Motor neuron (in vitro differentiated cells): ENCODE measurements at regions not wholly inside any gene's neighbourhood (a gene's known extent, or its start where the extent isn't known, plus 50 kb on each side); places are given as distances from the start of the nearest gene placed in this dataset.

Experiments
- ATAC-seq, 8 experiments: fragments of 200-7000 bp; cut with Tn5 transposase; replicated peaks in 6 of 8; 2 replicates each; pipeline ENCODE4 v1.8.0; 2021; ENCODE audit warnings: mild to moderate bottlenecking in 8 of 8, moderate library complexity in 8 of 8
- H3K27ac ChIP-seq, 2 donors: fragments of 250-450 bp; sonication (Bioruptor Pico); 2 replicates each; pipeline ENCODE4 v1.9.0; 2021; ENCODE audit warnings: antibody characterized with exemption in 2 of 2, mild to moderate bottlenecking in 2 of 2, moderate library complexity in 1 of 2
- H3K4me1 ChIP-seq, 2 donors: fragments of 250-450 bp; sonication (Bioruptor Pico); replicated peaks in 1 of 2; 2 replicates each; pipeline ENCODE4 v1.6.1; 2021; ENCODE audit warnings: antibody characterized with exemption in 2 of 2, mild to moderate bottlenecking in 2 of 2, moderate library complexity in 1 of 2
- H3K4me3 ChIP-seq, 5 donors: fragments of 250-450 bp; sonication (Bioruptor Pico); 2 replicates each; pipeline ENCODE4 v1.9.0; 2021; ENCODE audit warnings: antibody characterized with exemption in 5 of 5, mild to moderate bottlenecking in 5 of 5, moderate library complexity in 4 of 5
- WGBS, 10 experiments: fragments of 450-650 bp; shearing (Covaris generic); methylation state at CpG; one replicate each; pipeline ENCODE4 v1.0.0; 2022; 5-methylcytosine and 5-hydroxymethylcytosine counted together
- in situ Hi-C, 9 experiments: fragments of 400-800 bp; cut with MboI; loops; one replicate each; pipeline ENCODE4 v1.15.0; 2021; ENCODE audit warnings: low sequenced_read_pairs in 9 of 9, low pct_unique_long_range_greater_than_20kb in 2 of 9; ENCODE audit not compliant: unreplicated experiment in 9 of 9

GRCh38 chr5:3309538-3309937, 286.1 kb upstream of the IRX1 start:
- in situ Hi-C loops, result no loop called here
- no peak overlapping the region for H3K4me3 ChIP-seq
- no peak for ATAC-seq
- no peak overlapping the region for H3K27ac ChIP-seq
- WGBS, 10 experiments, result 52 to 100% (median 90%) methylated on average over 1 to 7 of the region's 10 CpGs; no CpG with 5 or more reads in 3 of the 10 experiments
- peaks cover 0 to 3% of the 10 kb centered on the region in 2 donors for H3K4me1 ChIP-seq

- 0 to 100% (median 69%) methylated on average over 1 to 5 of the region's 9 CpGs; no CpG with 5 or more reads in 1 of the 10 experiments for WGBS, 10 experiments
- peaks cover 0 to 3% of the 10 kb centered on the region in 2 donors for H3K4me1 ChIP-seq
- no peak overlapping the region for H3K27ac ChIP-seq
- in situ Hi-C loops, result no loop called here
- H3K4me3 ChIP-seq, result no peak overlapping the region
- ATAC-seq, result no peak
These were observed 287.5 kb upstream of the IRX1 start for GRCh38 chr5:3307982-3308621.

GRCh38 chr5:3305432-3305831, 290.2 kb upstream of the IRX1 start:
- in situ Hi-C loops, result no loop called here
- ATAC-seq, result no peak
- WGBS, 10 experiments, result 40 to 97% (median 80%) methylated on average over 1 to 13 of the region's 29 CpGs; no CpG with 5 or more reads in 3 of the 10 experiments
- Histone ChIP-seq H3K27ac (no peak overlapping the region), H3K4me3 (no peak overlapping the region), H3K4me1 (peaks cover 0 to 21% of the 10 kb centered on the region in 2 donors)

GRCh38 chr5:3304346-3304745, 291.3 kb upstream of the IRX1 start:
- in situ Hi-C loops, result no loop called here
- 30 to 100% (median 87%) methylated on average over 1 to 4 of the region's 10 CpGs; no CpG with 5 or more reads in 5 of the 10 experiments for WGBS, 10 experiments
- Histone ChIP-seq H3K27ac (no peak overlapping the region), H3K4me1 (peaks cover 0 to 21% of the 10 kb centered on the region in 2 donors), H3K4me3 (no peak overlapping the region)
- no peak for ATAC-seq

- in situ Hi-C loops, result no loop called here
- 0 to 90% (median 54%) methylated on average over 1 to 3 of the region's 3 CpGs for WGBS, 10 experiments
- Histone ChIP-seq H3K4me1 (peaks cover 0 to 21% of the 10 kb centered on the region in 2 donors), H3K27ac (no peak overlapping the region), H3K4me3 (no peak overlapping the region)
- ATAC-seq, result no peak
These were observed 291.9 kb upstream of the IRX1 start for GRCh38 chr5:3303777-3304176.

GRCh38 chr5:3302228-3302627, 293.4 kb upstream of the IRX1 start:
- Histone ChIP-seq H3K4me3 (no peak overlapping the region), H3K4me1 (peaks cover 0 to 21% of the 10 kb centered on the region in 2 donors), H3K27ac (no peak overlapping the region)
- ATAC-seq, result peak in 1 of 8 experiments; percentile 23
- in situ Hi-C loops, result no loop called here
- WGBS, 10 experiments, result 0% methylated on average over 1 of the region's 1 CpG; no CpG with 5 or more reads in 9 of the 10 experiments

GRCh38 chr5:3301306-3301705, 294.3 kb upstream of the IRX1 start:
- WGBS, 10 experiments, result 0 to 100% (median 67%) methylated on average over 1 to 4 of the region's 10 CpGs; no CpG with 5 or more reads in 3 of the 10 experiments
- Histone ChIP-seq H3K27ac (no peak overlapping the region), H3K4me3 (no peak overlapping the region), H3K4me1 (peaks cover 0 to 21% of the 10 kb centered on the region in 2 donors)
- in situ Hi-C loops, result no loop called here
- ATAC-seq, result peak in 5 of 8 experiments; percentile 12 to 43 (median 27)

GRCh38 chr5:3300726-3301125, 294.9 kb upstream of the IRX1 start:
- in situ Hi-C loops, result no loop called here
- peak in 2 of 8 experiments; percentile 8 to 14 for ATAC-seq
- WGBS, 10 experiments, result 0 to 67% (median 37%) methylated on average over 2 to 13 of the region's 13 CpGs; no CpG with 5 or more reads in 1 of the 10 experiments
- Histone ChIP-seq H3K4me3 (no peak overlapping the region), H3K4me1 (peaks cover 0 to 21% of the 10 kb centered on the region in 2 donors), H3K27ac (no peak overlapping the region)

GRCh38 chr5:3299441-3299840, 296.2 kb upstream of the IRX1 start:
- in situ Hi-C loops, result no loop called here
- WGBS, 10 experiments, result 11 to 100% (median 29%) methylated on average over 2 to 6 of the region's 7 CpGs; no CpG with 5 or more reads in 4 of the 10 experiments
- H3K4me3 ChIP-seq, result no peak overlapping the region
- no peak overlapping the region for H3K27ac ChIP-seq
- no peak for ATAC-seq
- peaks cover 0 to 21% of the 10 kb centered on the region in 2 donors for H3K4me1 ChIP-seq

- Histone ChIP-seq H3K4me3 (no peak overlapping the region), H3K27ac (no peak overlapping the region), H3K4me1 (peaks cover 0 to 21% of the 10 kb centered on the region in 2 donors)
- in situ Hi-C loops, result no loop called here
- ATAC-seq, result no peak
- 9 to 100% (median 72%) methylated on average over 1 to 3 of the region's 3 CpGs for WGBS, 10 experiments
These were observed 297.8 kb upstream of the IRX1 start for GRCh38 chr5:3297853-3298252.

- no peak overlapping the region for H3K27ac ChIP-seq
- 63 to 97% (median 91%) methylated on average over 4 to 18 of the region's 18 CpGs; no CpG with 5 or more reads in 1 of the 10 experiments for WGBS, 10 experiments
- no peak overlapping the region for H3K4me3 ChIP-seq
- in situ Hi-C loops, result no loop called here
- ATAC-seq, result no peak
- H3K4me1 ChIP-seq, result no peaks in the 10 kb centered on the region
These were observed 307.3 kb upstream of the IRX1 start for GRCh38 chr5:3288325-3288724.

- Histone ChIP-seq H3K4me3 (no peak overlapping the region), H3K4me1 (no peaks in the 10 kb centered on the region), H3K27ac (no peak overlapping the region)
- ATAC-seq, result peak in 1 of 8 experiments; percentile 11
- WGBS, 10 experiments, result 20 to 94% (median 80%) methylated on average over 1 to 7 of the region's 9 CpGs; no CpG with 5 or more reads in 5 of the 10 experiments
- in situ Hi-C loops, result no loop called here
These were observed 308.1 kb upstream of the IRX1 start for GRCh38 chr5:3287516-3287915.

- no peak overlapping the region for H3K4me3 ChIP-seq
- H3K4me1 ChIP-seq, result no peaks in the 10 kb centered on the region
- in situ Hi-C loops, result no loop called here
- 37 to 96% (median 63%) methylated on average over 1 to 13 of the region's 13 CpGs; no CpG with 5 or more reads in 2 of the 10 experiments for WGBS, 10 experiments
- ATAC-seq, result no peak
- H3K27ac ChIP-seq, result no peak overlapping the region
These were observed 310.0 kb upstream of the IRX1 start for GRCh38 chr5:3285621-3286020.

- no peak overlapping the region for H3K4me3 ChIP-seq
- WGBS, 10 experiments, result 0 to 89% (median 60%) methylated on average over 1 to 4 of the region's 5 CpGs; no CpG with 5 or more reads in 3 of the 10 experiments
- in situ Hi-C loops, result no loop called here
- H3K27ac ChIP-seq, result no peak overlapping the region
- ATAC-seq, result no peak
- H3K4me1 ChIP-seq, result no peaks in the 10 kb centered on the region
These were observed 311.1 kb upstream of the IRX1 start for GRCh38 chr5:3284506-3284905.
